ENCODE measurements at regions not wholly inside any gene's neighbourhood (a gene's known extent, or its start where the extent isn't known, plus 50 kb on each side); places are given as distances from the start of the nearest gene placed in this dataset.

- TF ChIP-seq, protein P1, sequence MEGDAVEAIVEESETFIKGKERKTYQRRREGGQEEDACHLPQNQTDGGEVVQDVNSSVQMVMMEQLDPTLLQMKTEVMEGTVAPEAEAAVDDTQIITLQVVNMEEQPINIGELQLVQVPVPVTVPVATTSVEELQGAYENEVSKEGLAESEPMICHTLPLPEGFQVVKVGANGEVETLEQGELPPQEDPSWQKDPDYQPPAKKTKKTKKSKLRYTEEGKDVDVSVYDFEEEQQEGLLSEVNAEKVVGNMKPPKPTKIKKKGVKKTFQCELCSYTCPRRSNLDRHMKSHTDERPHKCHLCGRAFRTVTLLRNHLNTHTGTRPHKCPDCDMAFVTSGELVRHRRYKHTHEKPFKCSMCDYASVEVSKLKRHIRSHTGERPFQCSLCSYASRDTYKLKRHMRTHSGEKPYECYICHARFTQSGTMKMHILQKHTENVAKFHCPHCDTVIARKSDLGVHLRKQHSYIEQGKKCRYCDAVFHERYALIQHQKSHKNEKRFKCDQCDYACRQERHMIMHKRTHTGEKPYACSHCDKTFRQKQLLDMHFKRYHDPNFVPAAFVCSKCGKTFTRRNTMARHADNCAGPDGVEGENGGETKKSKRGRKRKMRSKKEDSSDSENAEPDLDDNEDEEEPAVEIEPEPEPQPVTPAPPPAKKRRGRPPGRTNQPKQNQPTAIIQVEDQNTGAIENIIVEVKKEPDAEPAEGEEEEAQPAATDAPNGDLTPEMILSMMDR (conservative IDR thresholded peaks at IDR 0.05; ENCODE audit: low read depth, low read length), result no peak
- TF ChIP-seq EZH2 (IDR thresholded peaks at IDR 0.05; ENCODE audit: borderline replicate concordance, low read depth, low read length, poor library complexity, severe bottlenecking), result no peak
Measured at GRCh38 chr16:87037012-87037411, 280.2 kb downstream of the C16orf95 start.
